ENCODE measurements at regions not wholly inside any gene's neighbourhood (a gene's known extent, or its start where the extent isn't known, plus 50 kb on each side); places are given as distances from the start of the nearest gene placed in this dataset.
A peak's percentile ranks its signal among the peaks of the same experiment; 100 is the strongest.

DNA sequence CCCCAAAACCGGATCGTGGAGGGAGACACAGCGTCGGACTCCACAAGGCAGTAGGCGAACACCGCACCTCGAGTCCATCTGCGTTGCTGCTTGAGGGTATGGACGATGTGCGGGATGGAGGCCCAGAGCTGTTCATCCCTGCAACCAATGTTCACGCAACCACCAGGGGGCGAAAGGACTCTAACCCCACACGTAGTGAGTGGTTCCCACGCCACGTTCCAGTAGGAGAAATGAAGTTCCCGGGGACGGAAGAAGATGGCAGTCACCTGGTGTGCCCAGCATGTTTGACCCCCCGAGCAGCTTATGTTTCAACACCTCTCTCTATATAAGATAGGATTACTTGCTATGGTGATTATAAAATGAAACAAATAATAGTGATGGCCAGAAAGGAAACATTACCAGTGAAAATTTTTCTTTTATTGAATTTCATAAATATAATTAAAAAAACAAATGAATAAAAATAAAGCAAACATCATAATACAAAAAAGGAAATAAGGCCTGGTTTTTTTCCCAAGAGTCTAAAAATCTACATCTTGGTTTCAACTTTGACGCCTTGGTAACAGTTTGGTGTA is 184.3 kb downstream of the SH3BP4 start:
- Histone ChIP-seq H3K9me3 (ENCODE audit: severe bottlenecking) (no peaks in the 10 kb centered on the region), H3K27ac (no peak overlapping the region), H3K27me3 (ENCODE audit: insufficient read depth, low read depth, severe bottlenecking) (no peaks in the 10 kb centered on the region), H3K4me3 (ENCODE audit: low read depth, low read length) (no peak overlapping the region), H3K36me3 (no peaks in the 10 kb centered on the region)
- peak; percentile 90 for DNase-seq
- TF ChIP-seq, protein P1, sequence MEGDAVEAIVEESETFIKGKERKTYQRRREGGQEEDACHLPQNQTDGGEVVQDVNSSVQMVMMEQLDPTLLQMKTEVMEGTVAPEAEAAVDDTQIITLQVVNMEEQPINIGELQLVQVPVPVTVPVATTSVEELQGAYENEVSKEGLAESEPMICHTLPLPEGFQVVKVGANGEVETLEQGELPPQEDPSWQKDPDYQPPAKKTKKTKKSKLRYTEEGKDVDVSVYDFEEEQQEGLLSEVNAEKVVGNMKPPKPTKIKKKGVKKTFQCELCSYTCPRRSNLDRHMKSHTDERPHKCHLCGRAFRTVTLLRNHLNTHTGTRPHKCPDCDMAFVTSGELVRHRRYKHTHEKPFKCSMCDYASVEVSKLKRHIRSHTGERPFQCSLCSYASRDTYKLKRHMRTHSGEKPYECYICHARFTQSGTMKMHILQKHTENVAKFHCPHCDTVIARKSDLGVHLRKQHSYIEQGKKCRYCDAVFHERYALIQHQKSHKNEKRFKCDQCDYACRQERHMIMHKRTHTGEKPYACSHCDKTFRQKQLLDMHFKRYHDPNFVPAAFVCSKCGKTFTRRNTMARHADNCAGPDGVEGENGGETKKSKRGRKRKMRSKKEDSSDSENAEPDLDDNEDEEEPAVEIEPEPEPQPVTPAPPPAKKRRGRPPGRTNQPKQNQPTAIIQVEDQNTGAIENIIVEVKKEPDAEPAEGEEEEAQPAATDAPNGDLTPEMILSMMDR (IDR thresholded peaks at IDR 0.05; ENCODE audit: low read depth, low read length): peak; percentile 89

DNA sequence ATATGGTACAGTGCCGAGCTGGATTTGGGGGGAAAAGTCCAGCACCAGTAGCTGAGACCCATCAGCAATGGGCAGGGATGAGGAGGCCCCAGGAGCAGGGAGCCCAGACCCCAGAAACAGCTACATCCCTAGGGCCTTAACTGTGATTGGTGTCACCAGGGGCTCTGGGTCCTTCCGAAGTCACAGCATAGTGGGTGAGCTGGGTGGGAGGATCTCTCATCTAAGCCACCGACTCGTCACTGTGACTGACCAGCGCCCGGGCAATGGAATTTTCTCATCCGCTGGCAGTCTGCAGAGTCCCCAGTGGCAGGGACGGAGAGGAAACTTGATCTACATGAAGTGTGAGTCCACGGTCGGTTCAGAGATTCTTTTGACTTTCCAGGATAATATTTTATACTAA is 186.5 kb downstream of the SH3BP4 start:
- Histone ChIP-seq H3K27ac (no peak overlapping the region), H3K36me3 (no peaks in the 10 kb centered on the region), H3K4me3 (ENCODE audit: low read depth, low read length) (no peak overlapping the region), H3K27me3 (ENCODE audit: insufficient read depth, low read depth, severe bottlenecking) (no peaks in the 10 kb centered on the region), H3K9me3 (ENCODE audit: severe bottlenecking) (no peaks in the 10 kb centered on the region)
- no peak for DNase-seq
- TF ChIP-seq, protein P1 (IDR thresholded peaks at IDR 0.05; ENCODE audit: low read depth, low read length): no peak

DNA sequence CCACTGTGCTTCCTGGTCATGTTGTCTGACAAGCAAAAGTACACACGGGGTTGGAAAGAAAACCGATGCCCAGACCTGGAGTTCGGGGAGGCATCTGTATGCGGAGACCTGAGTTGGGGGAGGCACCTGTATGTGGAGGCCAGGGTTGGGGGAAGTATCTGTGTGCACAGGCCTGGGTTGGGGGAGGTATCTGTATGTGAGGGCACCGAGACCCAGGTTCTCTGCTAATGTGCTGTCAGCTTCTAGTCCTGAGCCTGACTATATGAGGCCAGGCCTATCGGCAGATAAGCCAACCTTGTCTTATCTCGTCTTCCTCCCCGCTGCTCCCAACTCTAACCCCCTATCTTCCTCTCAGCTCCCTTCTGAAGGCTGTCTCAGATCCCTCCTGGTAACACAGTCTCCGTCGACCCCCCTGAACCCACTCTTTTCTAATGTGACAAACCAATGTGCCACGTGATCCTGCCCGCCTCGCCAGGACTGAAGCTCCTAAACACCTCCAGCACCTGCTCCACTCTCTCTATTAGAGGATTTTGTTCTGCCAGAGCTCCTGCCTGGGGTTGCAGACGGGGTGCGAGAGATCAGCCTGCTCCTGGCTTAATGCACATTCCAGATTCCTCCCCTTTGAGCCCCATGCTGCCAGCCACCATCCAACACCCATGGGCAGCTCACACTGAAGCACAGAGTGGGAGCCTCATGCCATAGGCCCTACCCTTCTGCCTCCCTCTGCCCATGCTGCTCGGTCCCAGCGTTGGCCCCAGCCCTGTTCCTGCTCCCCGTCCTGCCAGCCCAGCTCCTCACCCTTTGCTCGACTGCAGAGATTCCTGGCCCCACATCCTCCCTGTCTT is 188.4 kb downstream of the SH3BP4 start:
- Histone ChIP-seq H3K9me3 (ENCODE audit: severe bottlenecking) (no peaks in the 10 kb centered on the region), H3K27ac (no peak overlapping the region), H3K27me3 (ENCODE audit: insufficient read depth, low read depth, severe bottlenecking) (no peaks in the 10 kb centered on the region), H3K4me3 (ENCODE audit: low read depth, low read length) (no peak overlapping the region), H3K36me3 (no peaks in the 10 kb centered on the region)
- TF ChIP-seq, protein P1 (IDR thresholded peaks at IDR 0.05; ENCODE audit: low read depth, low read length): no peak
- no peak for DNase-seq

DNA sequence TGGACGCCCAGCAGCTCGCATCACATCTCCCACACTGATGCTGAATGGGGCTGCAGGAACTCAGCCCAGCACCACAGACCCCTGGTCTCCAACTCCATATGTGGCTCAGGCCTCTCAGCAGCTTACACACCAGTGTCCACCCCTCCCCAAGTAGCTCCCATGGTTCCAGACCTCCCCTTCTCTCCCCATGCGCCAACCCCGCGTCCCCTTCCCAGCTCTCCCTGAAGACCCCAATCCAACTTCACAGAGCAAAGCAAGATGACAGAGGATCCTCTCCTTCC is 188.9 kb downstream of the SH3BP4 start:
- TF ChIP-seq, protein P1 (IDR thresholded peaks at IDR 0.05; ENCODE audit: low read depth, low read length): no peak

DNA sequence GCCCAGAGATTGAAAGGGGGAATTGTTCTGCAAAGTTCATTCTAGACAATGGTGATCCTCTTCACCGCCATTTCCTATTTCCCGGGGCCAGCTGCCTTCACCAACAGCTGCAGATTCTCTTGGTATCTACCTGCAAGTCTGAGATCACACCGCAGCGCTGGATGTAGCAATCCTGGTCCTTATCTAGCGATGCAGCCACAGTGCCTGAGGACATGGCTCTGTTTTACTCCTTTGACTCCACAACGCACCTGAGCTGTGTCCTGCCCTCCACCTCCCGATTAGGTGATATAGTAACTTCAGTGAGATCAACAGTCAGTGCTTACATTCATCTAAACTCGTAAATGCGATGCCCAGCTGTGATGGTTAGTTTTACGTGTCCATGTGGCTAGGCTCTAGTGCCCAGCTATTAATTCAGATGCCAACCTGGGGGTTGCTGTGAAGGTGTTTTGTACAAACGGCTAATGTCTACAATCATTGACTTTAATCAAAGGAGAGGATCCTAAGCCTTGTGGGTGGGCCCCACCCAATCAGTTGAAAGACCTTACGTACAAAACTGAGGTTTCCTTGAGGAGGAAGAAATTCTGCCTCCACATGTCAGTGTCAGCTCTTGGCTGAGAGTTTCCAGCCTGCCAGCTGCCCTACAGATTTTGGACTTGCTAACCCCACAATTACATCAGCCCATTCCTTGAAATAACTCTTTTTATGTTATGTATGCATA is 189.8 kb downstream of the SH3BP4 start:
- Histone ChIP-seq H3K36me3 (no peaks in the 10 kb centered on the region), H3K27me3 (ENCODE audit: insufficient read depth, low read depth, severe bottlenecking) (no peaks in the 10 kb centered on the region), H3K4me3 (ENCODE audit: low read depth, low read length) (no peak overlapping the region), H3K9me3 (ENCODE audit: severe bottlenecking) (no peaks in the 10 kb centered on the region), H3K27ac (no peak overlapping the region)
- DNase-seq: no peak
- TF ChIP-seq, protein P1 (IDR thresholded peaks at IDR 0.05; ENCODE audit: low read depth, low read length): no peak

More for the DNA sequence above, 188.9 kb downstream of the SH3BP4 start:
- Histone ChIP-seq H3K36me3 (no peaks in the 10 kb centered on the region), H3K27me3 (ENCODE audit: insufficient read depth, low read depth, severe bottlenecking) (no peaks in the 10 kb centered on the region), H3K9me3 (ENCODE audit: severe bottlenecking) (no peaks in the 10 kb centered on the region), H3K4me3 (ENCODE audit: low read depth, low read length) (no peak overlapping the region), H3K27ac (no peak overlapping the region)
- DNase-seq: no peak

All from WERI-Rb-1 (cell line).